GM19463 (cell line): ENCODE measurements at regions not wholly inside any gene's neighbourhood (a gene's known extent, or its start where the extent isn't known, plus 50 kb on each side); places are given as distances from the start of the nearest gene placed in this dataset.
"Not testable (repeated sequence)": the region's sequence is repeated elsewhere in the genome, so short reads cannot be mapped to it uniquely, and the experiment has no call there.

Experiments
- ATAC-seq: cut with Tn5 transposase; IDR thresholded peaks from one replicate; pipeline ENCODE4 v1.9.1; 2021; ENCODE audit warnings: mild to moderate bottlenecking, moderate library complexity; ENCODE audit not compliant: unreplicated experiment

GRCh38 chr10:4902571-4903011 is 60.6 kb upstream of the AKR1C1 start:
- peak; percentile 62 for ATAC-seq

DNA sequence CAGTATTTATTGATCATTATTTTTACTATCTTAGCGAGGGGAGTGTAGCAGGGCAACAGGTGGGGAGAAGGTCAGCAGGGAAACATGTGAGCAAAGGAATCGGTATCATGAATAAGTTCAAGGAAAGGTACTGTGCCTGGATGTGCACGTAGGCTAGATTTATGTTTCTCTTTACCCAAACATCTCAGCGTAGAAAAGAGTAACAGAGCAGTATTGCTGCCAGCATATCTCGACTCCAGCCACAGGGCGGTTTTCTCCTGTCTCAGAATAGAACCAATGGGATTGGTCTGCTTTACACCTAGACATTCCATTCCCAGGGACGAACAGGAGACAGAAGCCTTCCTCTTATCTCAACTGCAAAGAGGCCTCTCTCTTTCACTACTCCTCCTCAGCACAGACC is 60.1 kb upstream of the AKR1C1 start:
- not testable (repeated sequence) for ATAC-seq

DNA sequence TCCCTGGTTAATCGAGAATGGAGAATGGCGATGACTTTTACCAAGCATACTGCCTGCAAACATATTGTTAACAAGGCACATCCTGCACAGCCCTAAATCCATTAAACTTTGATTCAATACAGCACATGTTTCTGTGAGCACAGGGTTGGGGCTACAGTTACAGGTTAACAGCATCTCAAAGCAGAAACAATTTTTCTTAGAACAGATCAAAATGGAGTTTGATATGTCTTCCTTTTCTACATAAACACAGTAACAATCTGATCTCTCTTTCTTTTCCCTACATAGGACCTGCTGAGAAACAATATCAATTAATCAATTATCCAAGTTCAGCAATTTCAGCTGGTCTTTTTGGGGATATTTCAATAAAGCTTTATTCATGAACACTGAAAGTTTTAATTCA is 59.5 kb upstream of the AKR1C1 start:
- not testable (repeated sequence) for ATAC-seq

DNA sequence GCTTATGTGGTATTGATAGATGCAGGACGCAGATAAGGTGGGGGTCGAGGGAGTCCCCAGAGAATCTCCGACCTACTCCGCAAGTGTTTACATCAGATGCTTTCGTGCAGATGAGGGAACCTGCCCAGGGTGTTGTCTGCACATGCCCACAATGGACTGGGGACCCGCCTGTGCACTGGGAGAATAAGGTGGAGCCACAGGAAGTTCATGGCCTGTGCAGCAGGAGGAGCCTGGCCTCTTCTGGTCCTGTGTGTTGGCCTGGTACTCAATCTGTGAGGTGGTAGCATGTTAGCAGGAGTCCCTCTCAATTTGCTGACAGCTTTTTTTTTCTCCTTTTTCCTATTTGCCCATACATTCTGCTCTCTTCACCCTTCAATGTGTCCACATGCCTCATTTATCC is 54.1 kb upstream of the AKR1C1 start:
- ATAC-seq: no peak
